Skeletal muscle satellite cell (primary cell): ENCODE measurements at regions not wholly inside any gene's neighbourhood (a gene's known extent, or its start where the extent isn't known, plus 50 kb on each side); places are given as distances from the start of the nearest gene placed in this dataset.
"Not testable (repeated sequence)": the region's sequence is repeated elsewhere in the genome, so short reads cannot be mapped to it uniquely, and the experiment has no call there.

ENCODE experiments used
- H3K27me3 ChIP-seq: 2 replicates; pipeline ENCODE4 v1.7.0; 2013; ENCODE audit warnings: low read length; ENCODE audit not compliant: control insufficient read depth, insufficient read depth
- H3K36me3 ChIP-seq: 2 replicates; pipeline ENCODE4 v1.7.0; 2013; ENCODE audit warnings: mild to moderate bottlenecking, control low read depth, low read length; ENCODE audit not compliant: insufficient read depth
- H3K4me1 ChIP-seq: 2 replicates; pipeline ENCODE4 v1.7.0; 2013; ENCODE audit warnings: low read length; ENCODE audit not compliant: control insufficient read depth, insufficient read depth
- H3K4me2 ChIP-seq: 2 replicates; pipeline ENCODE4 v1.7.0; 2013; ENCODE audit warnings: mild to moderate bottlenecking, low read length
- H3K4me3 ChIP-seq: 2 replicates; pipeline ENCODE4 v1.7.0; 2013; ENCODE audit warnings: low read length
- H3K9ac ChIP-seq: 2 replicates; pipeline ENCODE4 v1.7.0; 2013; ENCODE audit warnings: mild to moderate bottlenecking, low read depth, low read length, moderate library complexity
- H3K9me3 ChIP-seq: replicated peaks from 2 replicates; pipeline ENCODE4 v1.7.0; 2013; ENCODE audit warnings: mild to moderate bottlenecking, control low read depth, low read length

DNA sequence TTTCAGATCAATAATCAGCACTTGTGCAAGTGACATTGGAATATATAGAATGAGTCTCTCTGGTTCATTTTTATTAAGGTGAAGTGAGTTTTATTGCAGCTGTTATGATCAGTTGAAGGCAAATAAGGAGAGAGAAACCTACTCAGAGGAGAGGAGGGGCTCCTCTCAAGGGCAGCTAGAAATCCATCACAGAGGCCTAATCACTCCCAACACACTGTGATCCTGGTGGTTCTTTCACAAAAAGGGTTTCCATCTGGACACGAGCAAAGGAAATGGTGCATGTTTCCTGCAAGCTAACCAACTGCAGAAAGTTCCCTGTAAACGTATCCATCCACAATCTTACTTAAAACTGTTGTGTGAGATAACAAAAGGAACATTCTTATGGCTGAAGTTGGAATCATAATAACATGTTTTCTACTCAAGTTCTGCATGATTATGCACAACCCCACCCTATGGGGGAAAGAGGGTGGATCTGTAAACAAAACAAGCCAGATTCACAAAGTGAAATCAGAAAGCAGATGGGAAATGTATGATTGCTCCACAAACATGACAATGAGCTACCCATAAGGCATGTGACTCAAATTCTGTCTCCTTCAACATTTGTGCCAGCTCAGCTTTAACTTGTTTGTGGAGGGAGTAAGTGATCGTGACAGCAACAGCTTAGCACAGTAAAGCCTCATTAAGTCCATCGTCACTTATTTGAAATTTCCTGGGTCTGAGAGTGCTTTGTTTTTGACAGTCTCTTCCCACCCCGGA lies 141.2 kb upstream of the ST6GALNAC5 start:
- no peak overlapping the region for H3K4me3 ChIP-seq
- H3K4me2 ChIP-seq, result no peak overlapping the region
- no peaks in the 10 kb centered on the region for H3K4me1 ChIP-seq
- no peaks in the 10 kb centered on the region for H3K36me3 ChIP-seq
- H3K27me3 ChIP-seq, result no peaks in the 10 kb centered on the region
- H3K9ac ChIP-seq, result no peak overlapping the region
- H3K9me3 ChIP-seq, result no peaks in the 10 kb centered on the region

DNA sequence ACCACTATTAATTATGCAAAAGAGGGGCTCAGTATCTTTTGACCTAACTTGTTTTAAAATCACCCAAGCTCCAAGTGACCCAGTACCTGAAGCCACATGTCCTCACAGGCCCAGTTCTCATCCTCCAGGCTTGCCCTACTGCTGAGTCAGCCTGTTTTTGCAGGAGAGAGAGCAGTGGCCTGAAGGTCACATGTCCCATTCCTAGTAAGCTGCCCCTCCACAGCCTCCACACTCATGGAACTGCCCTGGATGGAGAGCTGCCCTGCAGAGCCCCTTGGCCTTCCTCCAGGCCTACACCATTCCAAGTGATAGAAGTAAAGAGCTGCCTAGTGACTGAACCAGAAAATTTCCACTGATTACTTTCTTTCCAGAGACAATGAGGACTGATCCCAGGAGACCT lies 139.8 kb upstream of the ST6GALNAC5 start:
- no peaks in the 10 kb centered on the region for H3K9me3 ChIP-seq
- H3K36me3 ChIP-seq, result no peaks in the 10 kb centered on the region
- no peaks in the 10 kb centered on the region for H3K4me1 ChIP-seq

DNA sequence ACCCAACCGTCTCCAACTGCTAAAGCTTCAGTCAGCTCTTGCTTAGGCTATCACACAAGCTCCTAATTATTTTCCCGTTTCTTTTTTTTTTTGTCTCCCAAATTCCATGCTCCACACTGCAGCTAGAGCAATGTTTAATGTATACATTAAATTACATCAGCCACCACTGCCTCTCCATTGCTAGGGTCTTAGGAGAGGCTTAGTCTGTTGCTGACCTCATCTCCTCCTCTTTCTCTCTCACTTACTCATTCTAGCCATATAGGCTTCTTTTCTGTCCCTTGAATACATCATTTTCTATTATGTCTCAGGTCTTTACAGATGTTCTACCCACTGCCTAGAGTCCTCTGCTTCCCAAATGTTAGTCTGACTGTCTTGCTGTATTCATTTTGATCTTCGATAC lies 138.1 kb upstream of the ST6GALNAC5 start:
- no peaks in the 10 kb centered on the region for H3K4me1 ChIP-seq
- no peaks in the 10 kb centered on the region for H3K36me3 ChIP-seq
- H3K9me3 ChIP-seq, result no peaks in the 10 kb centered on the region
- no peak overlapping the region for H3K4me3 ChIP-seq
- no peaks in the 10 kb centered on the region for H3K27me3 ChIP-seq
- H3K4me2 ChIP-seq, result no peak overlapping the region
- no peak overlapping the region for H3K9ac ChIP-seq

More for the DNA sequence above, 139.8 kb upstream of the ST6GALNAC5 start:
- Histone ChIP-seq H3K27me3 (no peaks in the 10 kb centered on the region), H3K4me3 (no peak overlapping the region), H3K9ac (no peak overlapping the region), H3K4me2 (no peak overlapping the region)

DNA sequence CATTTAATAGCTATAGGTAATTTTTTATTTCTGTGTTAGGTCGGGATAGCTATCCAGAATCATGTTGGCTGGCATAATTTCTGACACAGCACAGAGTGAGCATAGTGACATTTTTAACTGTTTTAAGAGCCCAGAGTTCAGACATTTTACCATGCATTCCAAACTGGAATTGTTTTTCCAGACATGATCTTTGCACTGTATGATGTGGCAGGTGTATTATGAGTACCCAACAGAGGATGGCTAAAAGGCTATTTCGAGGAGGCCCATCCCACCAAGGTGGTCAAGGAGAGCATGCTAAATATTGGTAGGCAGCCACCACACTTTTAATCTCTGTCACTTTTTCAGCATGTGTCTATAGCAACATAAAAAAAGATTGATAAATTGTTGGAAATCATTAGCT lies 137.3 kb upstream of the ST6GALNAC5 start:
- Histone ChIP-seq H3K9me3 (no peaks in the 10 kb centered on the region), H3K4me2 (no peak overlapping the region), H3K4me1 (no peaks in the 10 kb centered on the region)

DNA sequence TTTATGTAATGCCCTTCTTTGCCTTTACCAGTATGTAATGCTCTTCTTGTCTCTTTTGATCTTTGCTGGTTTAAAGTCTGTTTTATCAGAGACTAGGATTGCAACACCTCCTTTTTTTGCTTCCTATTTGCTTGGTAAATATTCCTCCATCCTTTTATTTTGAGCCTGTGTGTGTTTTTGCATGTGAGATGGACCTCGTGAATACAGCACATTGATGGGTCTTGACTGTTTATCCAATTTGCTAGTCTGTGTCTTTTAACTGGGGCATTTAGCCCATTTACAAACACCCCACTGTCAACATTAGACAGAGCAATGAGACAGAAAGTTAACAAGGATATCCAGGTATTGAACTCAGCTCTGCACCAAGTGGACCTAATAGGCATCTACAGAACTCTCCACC lies 128.9 kb upstream of the ST6GALNAC5 start:
- H3K4me2 ChIP-seq, H3K4me1 ChIP-seq, H3K9me3 ChIP-seq, H3K27me3 ChIP-seq, H3K4me3 ChIP-seq, H3K9ac ChIP-seq, H3K36me3 ChIP-seq: not testable (repeated sequence)

More for the DNA sequence above, 137.3 kb upstream of the ST6GALNAC5 start:
- Histone ChIP-seq H3K9ac (no peak overlapping the region), H3K36me3 (no peaks in the 10 kb centered on the region), H3K27me3 (no peaks in the 10 kb centered on the region), H3K4me3 (no peak overlapping the region)

DNA sequence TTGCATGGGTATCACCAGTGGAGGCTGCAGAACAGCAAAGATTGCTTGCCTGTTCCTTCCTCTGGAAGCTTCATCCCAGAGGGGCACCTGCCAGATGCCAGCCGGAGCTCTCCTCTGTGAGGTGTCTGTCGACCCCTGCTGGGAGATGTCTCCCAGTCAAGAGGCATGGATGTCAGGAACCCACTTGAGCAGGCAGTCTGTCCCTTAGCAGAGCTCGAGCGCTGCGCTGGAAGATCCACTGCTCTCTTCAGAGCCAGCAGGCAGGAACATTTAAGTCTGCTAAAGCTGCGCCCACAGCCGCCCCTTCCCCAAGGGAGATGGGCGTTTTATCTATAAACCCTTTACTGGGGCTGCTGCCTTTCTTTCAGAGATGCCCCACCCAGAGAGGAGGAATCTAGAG lies 126.3 kb upstream of the ST6GALNAC5 start:
- H3K36me3 ChIP-seq, H3K9me3 ChIP-seq, H3K4me2 ChIP-seq, H3K4me1 ChIP-seq, H3K9ac ChIP-seq, H3K27me3 ChIP-seq, H3K4me3 ChIP-seq: not testable (repeated sequence)

DNA sequence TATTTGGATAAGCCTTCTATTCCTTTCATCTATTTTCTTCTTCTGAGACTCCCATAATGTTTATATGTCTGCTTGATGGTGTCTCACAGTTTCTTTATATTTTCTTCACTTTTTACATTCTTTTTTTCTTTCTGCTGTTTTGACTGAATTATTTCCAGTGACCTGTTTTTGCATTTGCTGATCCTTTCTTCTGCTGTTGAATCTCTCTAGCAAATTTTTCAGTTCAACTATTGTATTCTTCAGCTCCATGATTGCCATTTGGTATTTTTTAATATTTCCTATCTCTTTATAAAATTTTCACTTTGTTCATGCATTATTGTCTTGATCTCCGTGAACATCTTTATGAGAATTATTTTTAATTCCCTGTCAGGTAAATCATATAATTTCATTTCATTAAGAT lies 122.3 kb upstream of the ST6GALNAC5 start:
- no peaks in the 10 kb centered on the region for H3K4me1 ChIP-seq
- no peak overlapping the region for H3K4me2 ChIP-seq
- H3K9me3 ChIP-seq, result no peaks in the 10 kb centered on the region
- H3K36me3 ChIP-seq, result no peaks in the 10 kb centered on the region
- peaks cover 9% of the 10 kb centered on the region for H3K27me3 ChIP-seq
- H3K9ac ChIP-seq, result no peak overlapping the region
- H3K4me3 ChIP-seq, result no peak overlapping the region

DNA sequence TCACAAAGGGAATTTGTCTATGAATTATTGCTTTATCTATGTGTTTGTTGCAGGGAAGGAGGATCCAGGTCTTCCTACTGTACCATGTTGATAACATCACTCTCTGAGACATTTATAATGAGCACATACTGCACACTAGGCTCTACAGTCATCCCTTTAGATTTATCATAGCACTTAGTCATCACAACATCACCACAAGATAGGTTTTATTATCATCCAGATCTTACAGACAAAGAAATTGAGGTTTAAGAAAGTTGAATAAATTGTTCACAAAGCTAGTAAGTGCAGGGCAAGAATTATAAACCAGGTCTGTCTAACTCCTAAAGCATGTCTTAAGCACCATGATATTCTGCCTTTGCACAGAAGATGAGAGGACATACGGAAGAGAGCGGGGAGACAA lies 121.1 kb upstream of the ST6GALNAC5 start:
- no peaks in the 10 kb centered on the region for H3K4me1 ChIP-seq
- H3K4me2 ChIP-seq, result no peak overlapping the region
- H3K9ac ChIP-seq, result no peak overlapping the region
- H3K4me3 ChIP-seq, result no peak overlapping the region
- H3K27me3 ChIP-seq, result peaks cover 9% of the 10 kb centered on the region
- H3K9me3 ChIP-seq, result no peaks in the 10 kb centered on the region
- no peaks in the 10 kb centered on the region for H3K36me3 ChIP-seq

DNA sequence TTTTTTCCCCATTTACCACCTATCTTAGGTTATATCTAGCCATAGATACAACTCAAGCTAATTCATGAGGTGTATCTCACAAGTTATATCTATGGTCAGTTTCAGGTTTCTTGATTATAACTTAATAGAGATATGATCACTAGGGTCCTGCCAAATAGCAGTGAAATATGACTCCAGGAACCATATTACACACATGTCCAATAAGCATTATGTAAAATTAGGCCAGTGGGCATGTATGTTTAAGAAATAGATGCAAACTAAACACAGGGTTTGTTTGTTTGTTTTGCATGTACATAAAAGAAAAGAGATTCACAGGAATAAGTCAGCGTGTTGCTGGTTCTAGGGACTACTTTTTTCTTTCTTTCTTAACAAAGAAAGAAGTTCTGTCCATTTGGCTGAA lies 112.5 kb upstream of the ST6GALNAC5 start:
- no peaks in the 10 kb centered on the region for H3K9me3 ChIP-seq
- no peak overlapping the region for H3K4me2 ChIP-seq
- H3K36me3 ChIP-seq, result no peaks in the 10 kb centered on the region
- no peak overlapping the region for H3K9ac ChIP-seq
- no peaks in the 10 kb centered on the region for H3K4me1 ChIP-seq
- H3K27me3 ChIP-seq, result peaks cover 3% of the 10 kb centered on the region
- H3K4me3 ChIP-seq, result no peak overlapping the region

DNA sequence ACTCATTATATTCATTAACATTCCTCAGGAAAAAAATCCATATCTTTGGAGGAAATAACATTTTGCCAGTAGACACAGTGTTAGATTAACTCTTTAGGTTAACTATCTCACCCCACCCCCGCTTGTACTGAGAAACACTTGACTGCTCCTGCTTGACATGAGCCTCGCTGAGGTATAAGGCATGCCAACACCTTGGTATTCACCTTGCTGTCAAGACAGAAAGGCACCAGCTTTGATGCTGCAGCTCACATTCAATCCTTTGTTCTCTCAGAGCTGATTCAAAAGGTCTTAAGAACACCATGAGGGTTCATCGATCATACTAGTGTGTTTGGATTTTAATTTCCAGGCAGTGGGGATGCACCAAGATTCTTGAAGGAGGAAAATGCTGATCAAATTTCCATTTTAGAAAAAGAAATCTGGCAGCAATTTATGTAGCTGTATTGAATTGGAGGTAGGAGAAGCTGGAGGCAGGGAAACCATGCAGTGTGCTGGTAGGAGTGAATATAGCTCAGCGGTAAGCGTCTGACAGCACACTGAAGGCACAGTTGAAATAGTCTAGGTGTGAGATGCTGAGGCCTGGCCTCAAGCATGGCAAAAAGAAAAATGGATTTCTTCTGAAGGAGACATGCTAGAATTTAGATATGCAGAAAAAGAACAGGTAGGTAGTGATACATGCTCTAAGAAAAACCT lies 108.0 kb upstream of the ST6GALNAC5 start:
- H3K9ac ChIP-seq, result no peak overlapping the region
- no peaks in the 10 kb centered on the region for H3K4me1 ChIP-seq
- peaks cover 7% of the 10 kb centered on the region for H3K27me3 ChIP-seq
- H3K4me2 ChIP-seq, result no peak overlapping the region
- no peaks in the 10 kb centered on the region for H3K36me3 ChIP-seq
- H3K4me3 ChIP-seq, result no peak overlapping the region
- no peaks in the 10 kb centered on the region for H3K9me3 ChIP-seq

DNA sequence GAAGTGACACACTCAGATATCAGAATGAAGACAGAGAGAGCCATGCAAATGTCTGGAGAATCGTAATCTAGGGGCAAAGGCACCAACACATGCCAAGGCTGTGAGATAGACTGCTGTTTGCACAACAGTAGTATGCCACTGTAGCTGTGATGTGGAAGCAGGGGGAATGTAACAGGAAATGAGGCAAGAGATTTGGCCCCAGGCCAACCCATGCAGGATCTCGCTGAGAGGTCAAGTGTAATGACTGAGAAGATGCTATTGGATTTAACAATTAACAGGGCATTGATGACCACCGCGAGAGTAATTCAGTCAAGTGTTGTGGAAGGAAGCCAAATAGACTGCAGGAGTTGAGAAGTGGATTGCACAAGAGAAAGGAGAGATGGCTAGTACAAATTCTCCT lies 107.3 kb upstream of the ST6GALNAC5 start:
- Histone ChIP-seq H3K27me3 (peaks cover 7% of the 10 kb centered on the region), H3K36me3 (no peaks in the 10 kb centered on the region), H3K9me3 (no peaks in the 10 kb centered on the region), H3K4me3 (no peak overlapping the region), H3K4me1 (no peaks in the 10 kb centered on the region), H3K9ac (no peak overlapping the region), H3K4me2 (no peak overlapping the region)

DNA sequence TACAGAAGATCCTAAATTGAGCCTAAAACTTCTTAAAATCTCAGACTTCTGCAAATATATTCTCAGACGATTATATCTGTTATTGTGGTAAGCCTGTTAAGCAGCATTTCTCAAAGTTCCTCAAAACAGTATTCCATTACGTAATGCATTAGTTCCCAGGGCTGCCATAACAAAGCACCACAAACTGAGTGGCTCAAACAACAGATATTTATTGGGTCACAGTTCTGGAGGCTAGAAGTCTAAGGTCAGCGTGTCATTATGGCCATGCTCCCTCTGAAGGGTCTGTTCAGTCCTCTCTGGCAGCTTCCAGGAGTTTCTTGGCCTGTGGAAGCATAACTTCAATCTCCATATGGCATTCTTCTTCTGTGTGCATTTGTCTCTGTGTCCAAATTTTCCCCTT lies 103.5 kb upstream of the ST6GALNAC5 start:
- Histone ChIP-seq H3K36me3 (no peaks in the 10 kb centered on the region), H3K4me3 (no peak overlapping the region), H3K9me3 (no peaks in the 10 kb centered on the region), H3K4me2 (no peak overlapping the region), H3K9ac (no peak overlapping the region), H3K27me3 (peaks cover 18% of the 10 kb centered on the region), H3K4me1 (no peaks in the 10 kb centered on the region)
